ENCODE measurements at regions not wholly inside any gene's neighbourhood (a gene's known extent, or its start where the extent isn't known, plus 50 kb on each side); places are given as distances from the start of the nearest gene placed in this dataset.

GRCh38 chr5:8176101-8176693 lies 307.2 kb downstream of the MTRR start:
- TF ChIP-seq CTCF (IDR thresholded peaks at IDR 0.05) (no peak), POLR2A (IDR thresholded peaks at IDR 0.05) (no peak), EP300 (IDR thresholded peaks at IDR 0.05; ENCODE audit: low read depth) (no peak)

All from transverse colon (tissue), 3 donors.